Ishikawa (cell line): ENCODE measurements at regions not wholly inside any gene's neighbourhood (a gene's known extent, or its start where the extent isn't known, plus 50 kb on each side); places are given as distances from the start of the nearest gene placed in this dataset.

Experiments
- EP300 ChIP-seq: IDR thresholded peaks from 2 replicates; pipeline ENCODE4 v1.6.1; 2012; ENCODE audit warnings: borderline replicate concordance
- TF ChIP-seq, protein P1 (sequence below): IDR thresholded peaks from 2 replicates; pipeline ENCODE4 v1.6.1; 2012; ENCODE audit warnings: low read depth, mild to moderate bottlenecking

DNA sequence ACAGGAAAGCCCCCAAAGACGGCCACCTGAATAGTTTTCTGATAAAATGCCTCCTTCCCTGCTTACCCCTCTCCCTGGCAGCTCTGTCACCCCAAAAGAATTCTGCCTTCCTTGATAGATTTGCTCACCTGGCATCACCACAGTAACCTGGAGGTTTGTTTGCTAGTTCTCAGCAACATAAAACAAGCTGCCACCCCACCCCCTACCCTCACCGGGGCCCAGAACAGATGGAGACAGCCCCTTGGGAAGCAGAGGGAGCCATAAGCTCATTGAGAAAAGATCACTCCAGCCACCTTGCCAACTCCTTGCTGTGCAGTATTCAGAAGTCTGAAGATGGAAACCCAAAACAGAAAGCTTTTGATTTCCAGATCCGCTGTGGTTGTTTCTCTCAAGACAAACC, 108.6 kb downstream of the DHX15 start:
- TF ChIP-seq, protein P1, sequence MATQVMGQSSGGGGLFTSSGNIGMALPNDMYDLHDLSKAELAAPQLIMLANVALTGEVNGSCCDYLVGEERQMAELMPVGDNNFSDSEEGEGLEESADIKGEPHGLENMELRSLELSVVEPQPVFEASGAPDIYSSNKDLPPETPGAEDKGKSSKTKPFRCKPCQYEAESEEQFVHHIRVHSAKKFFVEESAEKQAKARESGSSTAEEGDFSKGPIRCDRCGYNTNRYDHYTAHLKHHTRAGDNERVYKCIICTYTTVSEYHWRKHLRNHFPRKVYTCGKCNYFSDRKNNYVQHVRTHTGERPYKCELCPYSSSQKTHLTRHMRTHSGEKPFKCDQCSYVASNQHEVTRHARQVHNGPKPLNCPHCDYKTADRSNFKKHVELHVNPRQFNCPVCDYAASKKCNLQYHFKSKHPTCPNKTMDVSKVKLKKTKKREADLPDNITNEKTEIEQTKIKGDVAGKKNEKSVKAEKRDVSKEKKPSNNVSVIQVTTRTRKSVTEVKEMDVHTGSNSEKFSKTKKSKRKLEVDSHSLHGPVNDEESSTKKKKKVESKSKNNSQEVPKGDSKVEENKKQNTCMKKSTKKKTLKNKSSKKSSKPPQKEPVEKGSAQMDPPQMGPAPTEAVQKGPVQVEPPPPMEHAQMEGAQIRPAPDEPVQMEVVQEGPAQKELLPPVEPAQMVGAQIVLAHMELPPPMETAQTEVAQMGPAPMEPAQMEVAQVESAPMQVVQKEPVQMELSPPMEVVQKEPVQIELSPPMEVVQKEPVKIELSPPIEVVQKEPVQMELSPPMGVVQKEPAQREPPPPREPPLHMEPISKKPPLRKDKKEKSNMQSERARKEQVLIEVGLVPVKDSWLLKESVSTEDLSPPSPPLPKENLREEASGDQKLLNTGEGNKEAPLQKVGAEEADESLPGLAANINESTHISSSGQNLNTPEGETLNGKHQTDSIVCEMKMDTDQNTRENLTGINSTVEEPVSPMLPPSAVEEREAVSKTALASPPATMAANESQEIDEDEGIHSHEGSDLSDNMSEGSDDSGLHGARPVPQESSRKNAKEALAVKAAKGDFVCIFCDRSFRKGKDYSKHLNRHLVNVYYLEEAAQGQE = no peak
- no peak for TF ChIP-seq EP300
